DND-41 (cell line): ENCODE measurements at regions not wholly inside any gene's neighbourhood (a gene's known extent, or its start where the extent isn't known, plus 50 kb on each side); places are given as distances from the start of the nearest gene placed in this dataset.

ENCODE experiments used
- ATAC-seq: fragments of 200-7000 bp; cut with Tn5 transposase; 3 replicates; pipeline ENCODE4 v1.9.1; 2021; ENCODE audit warnings: low read depth; ENCODE audit not compliant: insufficient read depth
- DNase-seq: peaks from one replicate; pipeline ENCODE4 v3.0.0-alpha.2; 2020
- H2AFZ ChIP-seq: 2 replicates; pipeline ENCODE4 v1.6.0; 2012; ENCODE audit warnings: low read depth, low read length
- H3K27ac ChIP-seq: 2 replicates; pipeline ENCODE4 v1.5.1; 2012; ENCODE audit warnings: low read length, inconsistent platforms
- H3K27me3 ChIP-seq: fragments of 200-600 bp; sonication (generic); 2 replicates; pipeline ENCODE4 v1.6.0; 2012; ENCODE audit warnings: low read length, mild to moderate bottlenecking, inconsistent platforms; ENCODE audit not compliant: insufficient read depth, poor library complexity
- H3K36me3 ChIP-seq: 2 replicates; pipeline ENCODE4 v1.5.1; 2012; ENCODE audit warnings: low read length, inconsistent platforms; ENCODE audit not compliant: insufficient read depth
- H3K4me1 ChIP-seq: 2 replicates; pipeline ENCODE4 v1.5.1; 2012; ENCODE audit warnings: mild to moderate bottlenecking, low read length; ENCODE audit not compliant: insufficient read depth
- H3K4me2 ChIP-seq: 2 replicates; pipeline ENCODE4 v1.6.0; 2012; ENCODE audit warnings: mild to moderate bottlenecking, moderate library complexity, low read length, inconsistent platforms; ENCODE audit not compliant: insufficient read depth
- H3K4me3 ChIP-seq, 2 experiments: fragments of 200-600 bp in 1 of 2; shearing (Covaris generic) in 1 of 2; 2 replicates each; pipeline ENCODE4 v1.5.1; 2012 to 2016; ENCODE audit warnings: inconsistent platforms in 2 of 2, low read length in 2 of 2, mild to moderate bottlenecking in 2 of 2, low read depth in 1 of 2, moderate library complexity in 1 of 2
- H3K79me2 ChIP-seq: 2 replicates; pipeline ENCODE4 v1.6.0; 2012; ENCODE audit warnings: low read length, inconsistent platforms; ENCODE audit not compliant: insufficient read depth
- H3K9ac ChIP-seq: 2 replicates; pipeline ENCODE4 v1.6.0; 2012; ENCODE audit warnings: low read depth, mild to moderate bottlenecking, inconsistent platforms, low read length, moderate library complexity
- H3K9me3 ChIP-seq: 2 replicates; pipeline ENCODE4 v1.5.1; 2012; ENCODE audit warnings: low read length, moderate library complexity, mild to moderate bottlenecking, inconsistent platforms; ENCODE audit not compliant: insufficient read depth, severe bottlenecking
- H4K20me1 ChIP-seq: 2 replicates; pipeline ENCODE4 v1.6.0; 2012; ENCODE audit warnings: low read length; ENCODE audit not compliant: insufficient read depth
- CTCF ChIP-seq: IDR thresholded peaks from 2 replicates; pipeline ENCODE4 v1.5.1; 2012; ENCODE audit warnings: borderline replicate concordance, low read length, moderate library complexity, mild to moderate bottlenecking; ENCODE audit not compliant: poor library complexity, severe bottlenecking; ENCODE audit errors: extremely low read depth
- EZH2 ChIP-seq: IDR thresholded peaks from 3 replicates; pipeline ENCODE4 v1.6.1; 2012; ENCODE audit warnings: borderline replicate concordance, low read depth, mild to moderate bottlenecking, moderate library complexity, low read length, inconsistent platforms; ENCODE audit not compliant: severe bottlenecking

- Histone ChIP-seq H3K4me2 (no peak overlapping the region), H3K4me1 (no peaks in the 10 kb centered on the region), H3K4me3 (no peak overlapping the region), H3K27me3 (no peaks in the 10 kb centered on the region), H3K9me3 (no peaks in the 10 kb centered on the region), H3K79me2 (no peaks in the 10 kb centered on the region), H3K27ac (no peak overlapping the region), H4K20me1 (no peaks in the 10 kb centered on the region), H3K9ac (no peak overlapping the region), H2AFZ (no peak overlapping the region), H3K36me3 (no peaks in the 10 kb centered on the region)
- TF ChIP-seq EZH2 (no peak), CTCF (no peak)
- ATAC-seq (no peak), DNase-seq (no peak)
Measured at GRCh38 chr10:84076047-84076388, 63.3 kb upstream of the GHITM start.

GRCh38 chr10:84076540-84077195, 62.6 kb upstream of the GHITM start:
- H3K79me2 ChIP-seq, result no peaks in the 10 kb centered on the region
- no peaks in the 10 kb centered on the region for H3K27me3 ChIP-seq
- H4K20me1 ChIP-seq, result no peaks in the 10 kb centered on the region
- peak; percentile 47 for TF ChIP-seq CTCF
- no peak for TF ChIP-seq EZH2
- no peak overlapping the region for H2AFZ ChIP-seq
- no peak overlapping the region for H3K27ac ChIP-seq
- no peaks in the 10 kb centered on the region for H3K9me3 ChIP-seq
- no peak overlapping the region for H3K4me3 ChIP-seq
- H3K36me3 ChIP-seq, result no peaks in the 10 kb centered on the region
- DNase-seq (peak; percentile 21), ATAC-seq (peak; percentile 79; the same call in 2 of the 3 replicates)
- no peak overlapping the region for H3K4me2 ChIP-seq
- H3K4me1 ChIP-seq, result no peaks in the 10 kb centered on the region
- H3K9ac ChIP-seq, result no peak overlapping the region

- Histone ChIP-seq H4K20me1 (no peaks in the 10 kb centered on the region), H3K79me2 (no peaks in the 10 kb centered on the region), H3K27ac (no peak overlapping the region), H3K27me3 (no peaks in the 10 kb centered on the region), H3K4me3 (no peak overlapping the region), H3K36me3 (no peaks in the 10 kb centered on the region), H3K9ac (no peak overlapping the region), H3K4me1 (no peaks in the 10 kb centered on the region), H2AFZ (no peak overlapping the region), H3K4me2 (no peak overlapping the region), H3K9me3 (no peaks in the 10 kb centered on the region)
- ATAC-seq, result no peak
- TF ChIP-seq EZH2 (no peak), CTCF (no peak)
- DNase-seq, result no peak
Measured at GRCh38 chr10:84077768-84078167, 61.5 kb upstream of the GHITM start.
